WTC11 (cell line): ENCODE measurements at regions not wholly inside any gene's neighbourhood (a gene's known extent, or its start where the extent isn't known, plus 50 kb on each side); places are given as distances from the start of the nearest gene placed in this dataset.

ENCODE experiments used
- GTF2I ChIP-seq: fragments of 250-450 bp; sonication (Bioruptor Pico); conservative IDR thresholded peaks from 2 replicates; pipeline ENCODE4 v1.4.0; 2021; ENCODE audit warnings: mild to moderate bottlenecking
- MYBL2 ChIP-seq: sonication (generic); formaldehyde crosslinking; IDR thresholded peaks from 2 replicates; pipeline ENCODE4 v1.8.1; 2023; ENCODE audit warnings: mild to moderate bottlenecking, moderate library complexity, missing genetic modification reagents
- NR2C2 ChIP-seq: sonication (generic); formaldehyde crosslinking; IDR thresholded peaks from 2 replicates; pipeline ENCODE4 v1.8.0; 2022; ENCODE audit warnings: mild to moderate bottlenecking, missing genetic modification reagents
- TF ChIP-seq, protein P1 (sequence below): fragments of 200-600 bp; IDR thresholded peaks from 2 replicates; pipeline ENCODE4 v1.8.0; 2022; ENCODE audit warnings: antibody characterized with exemption
- TF ChIP-seq, protein P2 (sequence below): sonication (generic); formaldehyde crosslinking; IDR thresholded peaks from 2 replicates; pipeline ENCODE4 v1.8.1; 2023; ENCODE audit warnings: mild to moderate bottlenecking, missing genetic modification reagents, moderate library complexity

DNA sequence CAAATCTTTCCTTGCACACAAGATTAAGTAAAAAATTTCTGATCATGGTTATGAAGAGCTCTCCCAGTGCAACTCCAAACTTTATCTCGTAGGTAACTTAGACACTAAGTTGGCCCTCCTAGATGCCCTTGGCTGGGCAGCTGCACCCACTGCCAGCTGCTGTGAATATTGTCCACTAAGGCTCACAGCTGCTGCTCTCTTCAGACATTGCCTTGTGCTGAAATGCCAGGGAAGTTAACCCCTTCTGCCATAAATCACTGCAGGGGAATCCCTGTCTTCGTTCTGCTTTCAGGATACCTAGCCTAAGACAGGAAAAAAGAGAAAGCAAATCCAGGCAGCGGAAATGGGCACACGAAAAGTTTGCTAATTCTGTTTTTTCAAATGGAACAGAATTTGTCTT, 106.4 kb downstream of the IRX5 start:
- TF ChIP-seq NR2C2 (CRISPR knock-in tag): no peak
- no peak for TF ChIP-seq MYBL2 (CRISPR knock-in tag)
- TF ChIP-seq, protein P1, sequence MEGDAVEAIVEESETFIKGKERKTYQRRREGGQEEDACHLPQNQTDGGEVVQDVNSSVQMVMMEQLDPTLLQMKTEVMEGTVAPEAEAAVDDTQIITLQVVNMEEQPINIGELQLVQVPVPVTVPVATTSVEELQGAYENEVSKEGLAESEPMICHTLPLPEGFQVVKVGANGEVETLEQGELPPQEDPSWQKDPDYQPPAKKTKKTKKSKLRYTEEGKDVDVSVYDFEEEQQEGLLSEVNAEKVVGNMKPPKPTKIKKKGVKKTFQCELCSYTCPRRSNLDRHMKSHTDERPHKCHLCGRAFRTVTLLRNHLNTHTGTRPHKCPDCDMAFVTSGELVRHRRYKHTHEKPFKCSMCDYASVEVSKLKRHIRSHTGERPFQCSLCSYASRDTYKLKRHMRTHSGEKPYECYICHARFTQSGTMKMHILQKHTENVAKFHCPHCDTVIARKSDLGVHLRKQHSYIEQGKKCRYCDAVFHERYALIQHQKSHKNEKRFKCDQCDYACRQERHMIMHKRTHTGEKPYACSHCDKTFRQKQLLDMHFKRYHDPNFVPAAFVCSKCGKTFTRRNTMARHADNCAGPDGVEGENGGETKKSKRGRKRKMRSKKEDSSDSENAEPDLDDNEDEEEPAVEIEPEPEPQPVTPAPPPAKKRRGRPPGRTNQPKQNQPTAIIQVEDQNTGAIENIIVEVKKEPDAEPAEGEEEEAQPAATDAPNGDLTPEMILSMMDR: no peak
- TF ChIP-seq, protein P2, sequence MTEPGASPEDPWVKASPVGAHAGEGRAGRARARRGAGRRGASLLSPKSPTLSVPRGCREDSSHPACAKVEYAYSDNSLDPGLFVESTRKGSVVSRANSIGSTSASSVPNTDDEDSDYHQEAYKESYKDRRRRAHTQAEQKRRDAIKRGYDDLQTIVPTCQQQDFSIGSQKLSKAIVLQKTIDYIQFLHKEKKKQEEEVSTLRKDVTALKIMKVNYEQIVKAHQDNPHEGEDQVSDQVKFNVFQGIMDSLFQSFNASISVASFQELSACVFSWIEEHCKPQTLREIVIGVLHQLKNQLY (CRISPR knock-in tag): no peak
- no peak for TF ChIP-seq GTF2I (CRISPR knock-in tag)
